ENCODE measurements at regions not wholly inside any gene's neighbourhood (a gene's known extent, or its start where the extent isn't known, plus 50 kb on each side); places are given as distances from the start of the nearest gene placed in this dataset.
A peak's percentile ranks its signal among the peaks of the same experiment; 100 is the strongest.

GRCh38 chr5:168128111-168128510 is 163.3 kb upstream of the WWC1 start:
- WGBS, 2 experiments (ENCODE audit: insufficient coverage in 1 of 2, insufficient read length in 1 of 2), result 47 to 68% methylated on average over 6 to 7 of the region's 7 CpGs
- Mint-ChIP-seq H3K4me3 (no peak overlapping the region), H3K36me3 (ENCODE audit: low read depth) (no peaks in the 10 kb centered on the region), H3K27ac (no peak overlapping the region), H3K27me3 (ENCODE audit: insufficient read depth) (peaks cover 2% of the 10 kb centered on the region), H3K9me3 (no peaks in the 10 kb centered on the region), H3K4me1 (peaks cover 7% of the 10 kb centered on the region)
- Histone ChIP-seq H3K9me3 (ENCODE audit: control insufficient read depth, low read length) (no peaks in the 10 kb centered on the region), H3K9ac (ENCODE audit: extremely low read depth, low read length, poor library complexity, severe bottlenecking) (no peak overlapping the region), H3K27ac (ENCODE audit: low read depth, low read length) (peak overlapping the region; percentile 91), H3K4me3 (ENCODE audit: low read length) (no peak overlapping the region), H3K36me3 (ENCODE audit: control insufficient read depth, insufficient read depth, low read length) (no peaks in the 10 kb centered on the region), H3K27me3 (ENCODE audit: control insufficient read depth, insufficient read depth, low read length, poor library complexity, severe bottlenecking) (no peaks in the 10 kb centered on the region), H3K4me1 (ENCODE audit: control insufficient read depth, insufficient read depth, low read length) (no peaks in the 10 kb centered on the region)
- no peak for DNase-seq
- no peak for TF ChIP-seq CTCF (conservative IDR thresholded peaks at IDR 0.05)

- no peaks in the 10 kb centered on the region for H3K9me3 ChIP-seq (ENCODE audit: control insufficient read depth, low read length)
- H3K27ac ChIP-seq (ENCODE audit: low read depth, low read length), result peak overlapping the region; percentile 91
- H3K27ac Mint-ChIP-seq, result no peak overlapping the region
- H3K27me3 Mint-ChIP-seq (ENCODE audit: insufficient read depth), result peaks cover 2% of the 10 kb centered on the region
- H3K36me3 Mint-ChIP-seq (ENCODE audit: low read depth), result no peaks in the 10 kb centered on the region
- H3K4me1 Mint-ChIP-seq, result peaks cover 7% of the 10 kb centered on the region
- WGBS, 2 experiments (ENCODE audit: insufficient coverage in 1 of 2, insufficient read length in 1 of 2), result 90 to 92% methylated on average over 4 to 8 of the region's 8 CpGs
- H3K9me3 Mint-ChIP-seq, result no peaks in the 10 kb centered on the region
- no peak for TF ChIP-seq CTCF (conservative IDR thresholded peaks at IDR 0.05)
- H3K36me3 ChIP-seq (ENCODE audit: control insufficient read depth, insufficient read depth, low read length), result no peaks in the 10 kb centered on the region
- DNase-seq, result no peak
- no peaks in the 10 kb centered on the region for H3K4me1 ChIP-seq (ENCODE audit: control insufficient read depth, insufficient read depth, low read length)
- H3K27me3 ChIP-seq (ENCODE audit: control insufficient read depth, insufficient read depth, low read length, poor library complexity, severe bottlenecking), result no peaks in the 10 kb centered on the region
- no peak overlapping the region for H3K4me3 Mint-ChIP-seq
- no peak overlapping the region for H3K4me3 ChIP-seq (ENCODE audit: low read length)
- H3K9ac ChIP-seq (ENCODE audit: extremely low read depth, low read length, poor library complexity, severe bottlenecking), result no peak overlapping the region
These were observed 162.9 kb upstream of the WWC1 start for GRCh38 chr5:168128557-168128956.

GRCh38 chr5:168131519-168131918 is 159.9 kb upstream of the WWC1 start:
- no peaks in the 10 kb centered on the region for H3K27me3 ChIP-seq (ENCODE audit: control insufficient read depth, insufficient read depth, low read length, poor library complexity, severe bottlenecking)
- H3K9me3 Mint-ChIP-seq, result no peaks in the 10 kb centered on the region
- H3K4me1 ChIP-seq (ENCODE audit: control insufficient read depth, insufficient read depth, low read length), result peaks cover 4% of the 10 kb centered on the region
- no peak overlapping the region for H3K4me3 ChIP-seq (ENCODE audit: low read length)
- H3K4me3 Mint-ChIP-seq, result no peak overlapping the region
- no peak for DNase-seq
- H3K27ac Mint-ChIP-seq, result no peak overlapping the region
- no peaks in the 10 kb centered on the region for H3K36me3 ChIP-seq (ENCODE audit: control insufficient read depth, insufficient read depth, low read length)
- TF ChIP-seq CTCF (conservative IDR thresholded peaks at IDR 0.05), result no peak
- no peaks in the 10 kb centered on the region for H3K9me3 ChIP-seq (ENCODE audit: control insufficient read depth, low read length)
- no peaks in the 10 kb centered on the region for H3K27me3 Mint-ChIP-seq (ENCODE audit: insufficient read depth)
- H3K27ac ChIP-seq (ENCODE audit: low read depth, low read length), result no peak overlapping the region
- H3K36me3 Mint-ChIP-seq (ENCODE audit: low read depth), result no peaks in the 10 kb centered on the region
- WGBS, 2 experiments (ENCODE audit: insufficient coverage in 1 of 2, insufficient read length in 1 of 2), result 88 to 91% methylated on average over 3 of the region's 3 CpGs
- H3K9ac ChIP-seq (ENCODE audit: extremely low read depth, low read length, poor library complexity, severe bottlenecking), result no peak overlapping the region
- peaks cover 12% of the 10 kb centered on the region for H3K4me1 Mint-ChIP-seq

Data from endodermal cell (in vitro differentiated cells).